ENCODE measurements at regions not wholly inside any gene's neighbourhood (a gene's known extent, or its start where the extent isn't known, plus 50 kb on each side); places are given as distances from the start of the nearest gene placed in this dataset.

GRCh38 chr10:8305876-8306652 is 251.6 kb downstream of the GATA3 start:
- no peak for TF ChIP-seq CTCF (conservative IDR thresholded peaks at IDR 0.05; ENCODE audit: low read depth, low read length)
- H3K4me3 ChIP-seq (ENCODE audit: low read depth, low read length), result no peak overlapping the region
- DNase-seq (ENCODE audit: low read depth), result no peak

GRCh38 chr10:8306685-8307364 is 252.3 kb downstream of the GATA3 start:
- H3K4me3 ChIP-seq (ENCODE audit: low read depth, low read length), result no peak overlapping the region
- no peak for TF ChIP-seq CTCF (conservative IDR thresholded peaks at IDR 0.05; ENCODE audit: low read depth, low read length)
- DNase-seq (ENCODE audit: low read depth), result no peak

GRCh38 chr10:8310930-8311329 is 256.4 kb downstream of the GATA3 start:
- DNase-seq (ENCODE audit: low read depth), result no peak
- H3K4me3 ChIP-seq (ENCODE audit: low read depth, low read length), result no peak overlapping the region
- TF ChIP-seq CTCF (conservative IDR thresholded peaks at IDR 0.05; ENCODE audit: low read depth, low read length), result no peak

GRCh38 chr10:8311526-8312070 is 257.1 kb downstream of the GATA3 start:
- H3K4me3 ChIP-seq (ENCODE audit: low read depth, low read length), result no peak overlapping the region
- no peak for TF ChIP-seq CTCF (conservative IDR thresholded peaks at IDR 0.05; ENCODE audit: low read depth, low read length)
- DNase-seq (ENCODE audit: low read depth), result no peak

- no peak overlapping the region for H3K4me3 ChIP-seq (ENCODE audit: low read depth, low read length)
- no peak for DNase-seq (ENCODE audit: low read depth)
- TF ChIP-seq CTCF (conservative IDR thresholded peaks at IDR 0.05; ENCODE audit: low read depth, low read length), result no peak
Observed at GRCh38 chr10:8312079-8312478, 257.6 kb downstream of the GATA3 start.

GRCh38 chr10:8312781-8313180 is 258.3 kb downstream of the GATA3 start:
- no peak for TF ChIP-seq CTCF (conservative IDR thresholded peaks at IDR 0.05; ENCODE audit: low read depth, low read length)
- no peak for DNase-seq (ENCODE audit: low read depth)
- H3K4me3 ChIP-seq (ENCODE audit: low read depth, low read length), result no peak overlapping the region

Measured in choroid plexus epithelial cell (primary cell).